Fibroblast of lung (primary cell): ENCODE measurements at regions not wholly inside any gene's neighbourhood (a gene's known extent, or its start where the extent isn't known, plus 50 kb on each side); places are given as distances from the start of the nearest gene placed in this dataset.
A peak's percentile ranks its signal among the peaks of the same experiment; 100 is the strongest.

Experiments used
- DNase-seq, 2 donors: peaks; one replicate each; pipeline versions ENCODE4 v3.0.0 to v3.0.0-alpha.2; 2010; ENCODE audit warnings: low read depth in 2 of 2
- H2AFZ ChIP-seq: 2 replicates; pipeline ENCODE4 v1.5.1; 2012; ENCODE audit warnings: low read length, control low read depth, inconsistent platforms
- H3K27ac ChIP-seq: 2 replicates; pipeline ENCODE4 v1.5.1; 2011; ENCODE audit warnings: low read length, control low read depth; ENCODE audit not compliant: insufficient read depth
- H3K27me3 ChIP-seq: 2 replicates; pipeline ENCODE4 v1.5.1; 2011; ENCODE audit warnings: mild to moderate bottlenecking, low read length; ENCODE audit not compliant: control insufficient read depth, insufficient read depth
- H3K36me3 ChIP-seq: 2 replicates; pipeline ENCODE4 v1.5.1; 2011; ENCODE audit warnings: low read length; ENCODE audit not compliant: control insufficient read depth, insufficient read depth
- H3K4me1 ChIP-seq: 2 replicates; pipeline ENCODE4 v1.5.1; 2011; ENCODE audit warnings: low read length; ENCODE audit not compliant: control insufficient read depth, insufficient read depth; ENCODE audit errors: extremely low read depth
- H3K4me2 ChIP-seq: 2 replicates; pipeline ENCODE4 v1.5.1; 2011; ENCODE audit warnings: low read length, control low read depth; ENCODE audit not compliant: insufficient read depth; ENCODE audit errors: extremely low read depth
- H3K4me3 ChIP-seq, 4 experiments: fragments of 200-600 bp in 1 of 4; sonication (generic) in 1 of 4; replicated peaks in 1 of 4; 2 replicates each; pipeline ENCODE4 v1.5.1; 2011 to 2016; ENCODE audit warnings: low read length in 4 of 4, low read depth in 3 of 4, mild to moderate bottlenecking in 3 of 4, control low read depth in 2 of 4, inconsistent platforms in 1 of 4, mixed read lengths in 1 of 4; ENCODE audit not compliant: insufficient read depth in 1 of 4; ENCODE audit errors: control extremely low read depth in 1 of 4
- H3K79me2 ChIP-seq: 2 replicates; pipeline ENCODE4 v1.5.1; 2012; ENCODE audit warnings: mild to moderate bottlenecking, low read length, inconsistent platforms; ENCODE audit not compliant: control insufficient read depth, insufficient read depth
- H3K9ac ChIP-seq: 2 replicates; pipeline ENCODE4 v1.5.1; 2011; ENCODE audit warnings: mild to moderate bottlenecking, low read length, control low read depth; ENCODE audit not compliant: insufficient read depth
- H3K9me3 ChIP-seq: 2 replicates; pipeline ENCODE4 v1.5.1; 2012; ENCODE audit warnings: low read depth, low read length; ENCODE audit not compliant: control insufficient read depth, insufficient read depth
- H4K20me1 ChIP-seq: 2 replicates; pipeline ENCODE4 v1.5.1; 2011; ENCODE audit warnings: low read length; ENCODE audit not compliant: control insufficient read depth, insufficient read depth; ENCODE audit errors: extremely low read depth
- EZH2 ChIP-seq: IDR thresholded peaks from 2 replicates; pipeline ENCODE4 v1.5.1; 2012; ENCODE audit warnings: low read length, control low read depth, mild to moderate bottlenecking; ENCODE audit errors: missing control alignments
- TF ChIP-seq, protein P1 (sequence below), 2 donors: IDR thresholded peaks in 1 of 2; conservative IDR thresholded peaks in 1 of 2; 1 replicate in 1 of 2; 2 replicates in 1 of 2; pipeline ENCODE4 v1.5.1; 2011 to 2012; ENCODE audit warnings: low read length in 2 of 2, control low read depth in 1 of 2, inconsistent platforms in 1 of 2, low read depth in 1 of 2, mild to moderate bottlenecking in 1 of 2

- Histone ChIP-seq H4K20me1 (no peaks in the 10 kb centered on the region), H3K9ac (no peak overlapping the region), H3K79me2 (no peaks in the 10 kb centered on the region), H3K27ac (no peak overlapping the region), H3K9me3 (no peaks in the 10 kb centered on the region), H3K27me3 (no peaks in the 10 kb centered on the region), H3K4me1 (peaks cover 16% of the 10 kb centered on the region), H3K36me3 (no peaks in the 10 kb centered on the region), H3K4me3 (peak overlapping the region in 1 of 4 experiments; percentile 22), H2AFZ (peak overlapping the region; percentile 3), H3K4me2 (no peak overlapping the region)
- DNase-seq, result peak; percentile 56 to 58
- no peak for TF ChIP-seq EZH2
- TF ChIP-seq, protein P1, sequence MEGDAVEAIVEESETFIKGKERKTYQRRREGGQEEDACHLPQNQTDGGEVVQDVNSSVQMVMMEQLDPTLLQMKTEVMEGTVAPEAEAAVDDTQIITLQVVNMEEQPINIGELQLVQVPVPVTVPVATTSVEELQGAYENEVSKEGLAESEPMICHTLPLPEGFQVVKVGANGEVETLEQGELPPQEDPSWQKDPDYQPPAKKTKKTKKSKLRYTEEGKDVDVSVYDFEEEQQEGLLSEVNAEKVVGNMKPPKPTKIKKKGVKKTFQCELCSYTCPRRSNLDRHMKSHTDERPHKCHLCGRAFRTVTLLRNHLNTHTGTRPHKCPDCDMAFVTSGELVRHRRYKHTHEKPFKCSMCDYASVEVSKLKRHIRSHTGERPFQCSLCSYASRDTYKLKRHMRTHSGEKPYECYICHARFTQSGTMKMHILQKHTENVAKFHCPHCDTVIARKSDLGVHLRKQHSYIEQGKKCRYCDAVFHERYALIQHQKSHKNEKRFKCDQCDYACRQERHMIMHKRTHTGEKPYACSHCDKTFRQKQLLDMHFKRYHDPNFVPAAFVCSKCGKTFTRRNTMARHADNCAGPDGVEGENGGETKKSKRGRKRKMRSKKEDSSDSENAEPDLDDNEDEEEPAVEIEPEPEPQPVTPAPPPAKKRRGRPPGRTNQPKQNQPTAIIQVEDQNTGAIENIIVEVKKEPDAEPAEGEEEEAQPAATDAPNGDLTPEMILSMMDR (conservative IDR thresholded peaks at IDR 0.05 in 1 of 2, IDR thresholded peaks at IDR 0.05 in 1 of 2; ENCODE audit: low read depth in 1 of 2, low read length in 2 of 2), result peak; percentile 36 to 69
These were observed 637.3 kb downstream of the MATN1 start for GRCh38 chr1:30085811-30086770.

- Histone ChIP-seq H3K36me3 (no peaks in the 10 kb centered on the region), H3K27ac (no peak overlapping the region), H3K9me3 (no peaks in the 10 kb centered on the region), H4K20me1 (no peaks in the 10 kb centered on the region), H3K9ac (no peak overlapping the region), H3K4me1 (peaks cover 16% of the 10 kb centered on the region), H2AFZ (no peak overlapping the region), H3K27me3 (no peaks in the 10 kb centered on the region), H3K79me2 (no peaks in the 10 kb centered on the region), H3K4me2 (no peak overlapping the region), H3K4me3 (no peak overlapping the region)
- no peak for DNase-seq
- TF ChIP-seq EZH2, result no peak
- TF ChIP-seq, protein P1 (conservative IDR thresholded peaks at IDR 0.05 in 1 of 2, IDR thresholded peaks at IDR 0.05 in 1 of 2; ENCODE audit: low read depth in 1 of 2, low read length in 2 of 2), result no peak
These were observed 638.3 kb downstream of the MATN1 start for GRCh38 chr1:30084909-30085571.

DNA sequence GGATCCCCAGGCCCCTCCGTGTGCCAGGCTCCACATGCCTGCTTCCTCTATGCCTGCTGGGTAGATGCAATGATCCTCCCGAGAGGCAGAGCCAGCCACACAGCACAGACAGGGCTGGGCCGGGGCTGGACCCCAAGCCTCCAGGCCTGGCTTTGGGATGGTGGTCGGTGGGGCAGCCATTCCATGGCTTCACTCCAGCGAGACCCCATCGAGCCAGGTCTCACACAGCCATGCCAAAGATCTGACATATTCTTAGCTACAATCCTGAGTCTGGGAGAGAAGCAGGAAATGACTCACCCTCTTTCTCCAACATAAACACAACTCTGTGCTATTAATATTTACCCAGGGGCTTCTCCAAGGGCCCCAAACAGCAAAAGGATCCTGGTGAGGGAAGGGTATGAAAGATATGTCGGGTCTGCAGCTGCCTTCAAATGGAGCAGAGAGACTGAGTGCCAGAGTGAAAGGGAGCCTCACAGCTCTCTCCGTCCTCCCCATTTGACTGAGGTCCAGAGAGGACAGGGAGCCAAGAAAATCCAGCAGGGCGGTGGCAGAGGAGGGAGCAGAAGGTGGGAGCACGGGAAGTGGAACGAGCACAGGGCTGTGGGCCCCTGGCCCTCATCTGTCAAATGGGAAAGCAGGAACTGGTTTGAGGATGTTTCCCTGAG lies 639.5 kb downstream of the MATN1 start:
- TF ChIP-seq EZH2, result no peak
- TF ChIP-seq, protein P1 (conservative IDR thresholded peaks at IDR 0.05 in 1 of 2, IDR thresholded peaks at IDR 0.05 in 1 of 2; ENCODE audit: low read depth in 1 of 2, low read length in 2 of 2), result no peak
- Histone ChIP-seq H3K4me2 (peak overlapping the region; percentile 68), H4K20me1 (no peaks in the 10 kb centered on the region), H3K9ac (no peak overlapping the region), H3K27me3 (no peaks in the 10 kb centered on the region), H3K4me1 (peaks cover 16% of the 10 kb centered on the region), H3K36me3 (no peaks in the 10 kb centered on the region), H2AFZ (peak overlapping the region; percentile 56), H3K27ac (peak overlapping the region; percentile 85), H3K79me2 (no peaks in the 10 kb centered on the region), H3K9me3 (no peaks in the 10 kb centered on the region), H3K4me3 (no peak overlapping the region)
- DNase-seq, result peak; percentile 83 to 89
